DOHH2 (cell line): ENCODE measurements at regions not wholly inside any gene's neighbourhood (a gene's known extent, or its start where the extent isn't known, plus 50 kb on each side); places are given as distances from the start of the nearest gene placed in this dataset.

Experiments
- H3F3A ChIP-seq: fragments of 200-600 bp; sonication (generic), shearing (Covaris generic); 2 replicates; pipeline ENCODE4 v1.6.0; 2016; ENCODE audit warnings: antibody characterized with exemption, mild to moderate bottlenecking; ENCODE audit not compliant: control insufficient read depth, insufficient read depth
- H3K27ac ChIP-seq: fragments of 200-600 bp; sonication (generic); 2 replicates; pipeline ENCODE4 v1.5.1; 2014; ENCODE audit warnings: low read depth, mild to moderate bottlenecking, low read length, moderate library complexity
- H3K27me3 ChIP-seq: fragments of 200-600 bp; sonication (generic); 2 replicates; pipeline ENCODE4 v1.6.1; 2014; ENCODE audit warnings: mild to moderate bottlenecking, low read length, mixed read lengths; ENCODE audit not compliant: control insufficient read depth
- H3K36me3 ChIP-seq: fragments of 200-600 bp; sonication (generic); 2 replicates; pipeline ENCODE4 v1.6.1; 2014; ENCODE audit warnings: mild to moderate bottlenecking, low read length, moderate library complexity, mixed read lengths; ENCODE audit not compliant: control insufficient read depth
- H3K4me1 ChIP-seq: fragments of 200-600 bp; sonication (generic); 2 replicates; pipeline ENCODE4 v1.6.1; 2014; ENCODE audit warnings: mild to moderate bottlenecking, low read length, mixed read lengths; ENCODE audit not compliant: control insufficient read depth
- H3K4me2 ChIP-seq: fragments of 200-600 bp; sonication (generic); 2 replicates; pipeline ENCODE4 v1.6.0; 2014; ENCODE audit warnings: mild to moderate bottlenecking, low read length, moderate library complexity
- H3K4me3 ChIP-seq: fragments of 200-600 bp; sonication (generic); 2 replicates; pipeline ENCODE4 v1.5.1; 2014; ENCODE audit warnings: mild to moderate bottlenecking, low read length, mixed read lengths
- H3K79me2 ChIP-seq: fragments of 200-600 bp; sonication (generic); 2 replicates; pipeline ENCODE4 v1.6.1; 2014; ENCODE audit warnings: mild to moderate bottlenecking, low read length, mixed read lengths; ENCODE audit not compliant: control insufficient read depth
- H3K9me2 ChIP-seq: fragments of 200-600 bp; sonication (generic); replicated peaks from 2 replicates; pipeline ENCODE4 v1.6.1; 2014; ENCODE audit warnings: mild to moderate bottlenecking, low read length, mixed read lengths; ENCODE audit not compliant: control insufficient read depth
- H3K9me3 ChIP-seq: fragments of 200-600 bp; sonication (generic); 2 replicates; pipeline ENCODE4 v1.6.1; 2014; ENCODE audit warnings: antibody characterized with exemption, low read length, mixed read lengths; ENCODE audit not compliant: control insufficient read depth, insufficient read depth
- H4K20me1 ChIP-seq: fragments of 200-600 bp; sonication (generic); 2 replicates; pipeline ENCODE4 v1.6.0; 2014; ENCODE audit warnings: low read depth, mild to moderate bottlenecking, antibody characterized with exemption, low read length, moderate library complexity; ENCODE audit not compliant: control insufficient read depth, insufficient read depth
- EZH2phosphoT487 ChIP-seq: fragments of 200-600 bp; sonication (generic); IDR thresholded peaks from 2 replicates; pipeline ENCODE4 v1.6.1; 2017; ENCODE audit warnings: borderline replicate concordance, mild to moderate bottlenecking, antibody characterized with exemption, low read length, moderate library complexity, mixed read lengths
- TF ChIP-seq, protein P1 (sequence below): fragments of 200-600 bp; sonication (generic); IDR thresholded peaks from one replicate; pipeline ENCODE4 v1.5.1; 2014; ENCODE audit warnings: antibody characterized with exemption, mild to moderate bottlenecking, low read depth, low read length; ENCODE audit not compliant: poor library complexity, severe bottlenecking

DNA sequence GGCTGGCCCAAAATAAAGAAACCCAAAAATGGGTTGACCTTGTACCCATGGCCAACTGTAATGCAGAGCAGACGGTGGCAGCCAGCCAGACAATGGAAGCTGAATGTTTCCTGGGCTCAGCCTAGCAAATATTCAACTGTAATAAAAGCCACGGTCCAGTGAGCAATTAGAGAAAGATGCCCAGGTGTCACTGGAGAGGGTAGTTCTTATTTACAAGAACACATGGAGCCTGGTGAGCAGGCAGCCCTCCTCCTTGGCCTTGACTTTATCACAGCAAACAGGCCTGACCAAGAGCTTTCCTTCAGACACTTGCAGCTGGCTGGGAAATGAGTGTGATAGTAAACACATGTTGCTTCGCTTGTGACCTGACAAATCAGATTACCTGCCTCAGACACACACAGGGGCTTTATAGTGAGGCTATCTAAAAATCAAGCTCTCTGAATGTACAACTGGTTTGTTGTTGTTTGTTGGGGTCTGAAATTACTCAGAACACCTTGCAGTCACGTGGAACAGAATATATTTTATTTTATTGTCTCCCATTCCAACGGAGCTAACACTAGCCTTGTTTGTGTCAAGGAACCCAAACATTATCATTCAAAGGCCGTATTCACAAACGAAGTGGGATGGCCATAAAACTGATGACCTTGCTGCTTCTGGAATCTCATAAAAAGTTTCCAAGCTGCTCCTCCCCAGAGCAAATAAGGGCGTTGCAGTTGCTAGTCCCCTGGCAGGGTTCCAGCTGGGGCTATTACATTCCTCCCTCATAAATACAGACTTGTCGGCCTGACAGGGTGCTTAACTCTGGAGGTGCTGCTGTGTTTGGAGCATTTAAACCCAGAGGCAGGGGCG is 161.1 kb downstream of the BBOX1 start:
- H3F3A ChIP-seq: no peaks in the 10 kb centered on the region
- no peak overlapping the region for H3K27ac ChIP-seq
- TF ChIP-seq EZH2phosphoT487: no peak
- TF ChIP-seq, protein P1, sequence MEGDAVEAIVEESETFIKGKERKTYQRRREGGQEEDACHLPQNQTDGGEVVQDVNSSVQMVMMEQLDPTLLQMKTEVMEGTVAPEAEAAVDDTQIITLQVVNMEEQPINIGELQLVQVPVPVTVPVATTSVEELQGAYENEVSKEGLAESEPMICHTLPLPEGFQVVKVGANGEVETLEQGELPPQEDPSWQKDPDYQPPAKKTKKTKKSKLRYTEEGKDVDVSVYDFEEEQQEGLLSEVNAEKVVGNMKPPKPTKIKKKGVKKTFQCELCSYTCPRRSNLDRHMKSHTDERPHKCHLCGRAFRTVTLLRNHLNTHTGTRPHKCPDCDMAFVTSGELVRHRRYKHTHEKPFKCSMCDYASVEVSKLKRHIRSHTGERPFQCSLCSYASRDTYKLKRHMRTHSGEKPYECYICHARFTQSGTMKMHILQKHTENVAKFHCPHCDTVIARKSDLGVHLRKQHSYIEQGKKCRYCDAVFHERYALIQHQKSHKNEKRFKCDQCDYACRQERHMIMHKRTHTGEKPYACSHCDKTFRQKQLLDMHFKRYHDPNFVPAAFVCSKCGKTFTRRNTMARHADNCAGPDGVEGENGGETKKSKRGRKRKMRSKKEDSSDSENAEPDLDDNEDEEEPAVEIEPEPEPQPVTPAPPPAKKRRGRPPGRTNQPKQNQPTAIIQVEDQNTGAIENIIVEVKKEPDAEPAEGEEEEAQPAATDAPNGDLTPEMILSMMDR: no peak
- no peaks in the 10 kb centered on the region for H4K20me1 ChIP-seq
- H3K9me2 ChIP-seq: no peaks in the 10 kb centered on the region
- H3K27me3 ChIP-seq: no peaks in the 10 kb centered on the region
- no peak overlapping the region for H3K4me2 ChIP-seq
- H3K4me3 ChIP-seq: no peak overlapping the region
- no peaks in the 10 kb centered on the region for H3K9me3 ChIP-seq
- H3K4me1 ChIP-seq: no peaks in the 10 kb centered on the region
- no peaks in the 10 kb centered on the region for H3K36me3 ChIP-seq
- H3K79me2 ChIP-seq: no peaks in the 10 kb centered on the region

DNA sequence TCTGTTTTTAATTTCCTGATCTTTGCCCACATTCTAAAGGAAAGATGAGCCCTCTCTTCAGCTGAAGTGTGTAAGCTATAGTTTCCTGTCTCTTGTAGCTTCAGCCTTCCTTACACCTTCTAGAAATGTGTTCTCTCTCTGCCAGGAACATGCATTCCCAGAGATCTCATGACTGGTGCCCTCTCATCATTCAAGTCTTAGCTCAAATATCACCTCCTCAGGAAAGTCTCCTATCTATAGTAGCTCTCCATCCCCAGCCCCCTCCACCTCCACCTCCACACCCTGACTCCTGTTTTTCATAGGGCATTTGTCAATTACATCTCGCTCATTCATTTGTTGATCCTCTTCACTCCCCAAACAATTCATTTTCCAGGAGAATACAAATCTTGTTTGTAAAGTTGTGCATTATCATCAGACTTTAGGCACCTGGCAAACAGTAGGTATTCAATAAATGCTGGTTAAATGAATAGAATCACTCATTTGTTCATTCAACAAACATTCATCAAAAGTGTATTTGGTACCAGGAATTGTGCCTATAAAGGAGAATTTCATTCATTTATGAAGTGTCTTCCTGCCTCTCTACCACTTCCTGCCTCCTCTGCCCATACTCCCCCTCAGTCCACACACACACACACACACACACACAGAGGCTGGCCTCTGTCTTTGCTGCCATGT is 160.3 kb downstream of the BBOX1 start:
- no peaks in the 10 kb centered on the region for H3K36me3 ChIP-seq
- TF ChIP-seq, protein P1: no peak
- TF ChIP-seq EZH2phosphoT487: no peak
- no peaks in the 10 kb centered on the region for H3K4me1 ChIP-seq
- no peak overlapping the region for H3K27ac ChIP-seq
- H3F3A ChIP-seq: no peaks in the 10 kb centered on the region
- no peaks in the 10 kb centered on the region for H3K27me3 ChIP-seq
- no peaks in the 10 kb centered on the region for H3K79me2 ChIP-seq
- no peak overlapping the region for H3K4me2 ChIP-seq
- H3K4me3 ChIP-seq: no peak overlapping the region
- H3K9me2 ChIP-seq: no peaks in the 10 kb centered on the region
- H3K9me3 ChIP-seq: no peaks in the 10 kb centered on the region
- H4K20me1 ChIP-seq: no peaks in the 10 kb centered on the region

DNA sequence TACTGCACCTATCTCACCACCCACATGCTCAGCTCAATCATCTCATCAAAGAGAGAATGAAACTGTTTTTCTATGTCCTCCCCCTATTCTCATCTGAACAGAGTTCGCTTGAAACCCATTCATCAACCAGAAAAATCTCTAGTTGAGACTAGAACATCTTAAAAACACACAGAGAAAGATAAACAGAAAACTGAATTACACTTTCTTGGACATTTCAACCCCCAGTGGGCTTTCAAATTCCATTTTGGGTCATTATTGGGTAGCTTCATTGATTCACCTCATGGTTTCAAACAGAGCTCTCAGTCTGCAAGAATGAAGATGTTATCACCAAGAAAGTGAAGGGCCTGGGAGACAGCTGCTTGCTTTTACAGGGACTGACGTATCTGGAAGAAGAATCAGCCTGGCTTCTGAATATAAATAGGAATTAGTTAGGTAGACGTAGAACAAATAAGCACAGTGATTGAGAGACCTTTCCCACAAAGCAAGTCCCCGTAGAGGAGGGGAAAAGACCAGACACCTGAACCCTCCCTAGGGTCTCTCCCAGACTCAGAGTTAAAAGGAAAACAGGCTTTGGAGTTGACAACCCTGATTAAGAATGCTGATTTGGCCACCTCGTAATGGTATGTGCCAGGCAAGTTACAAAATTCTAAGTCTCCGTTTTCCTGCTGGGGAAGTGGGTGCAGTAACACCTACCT is 155.7 kb downstream of the BBOX1 start:
- no peaks in the 10 kb centered on the region for H3K79me2 ChIP-seq
- no peaks in the 10 kb centered on the region for H3K9me3 ChIP-seq
- no peak overlapping the region for H3K4me3 ChIP-seq
- H3K36me3 ChIP-seq: no peaks in the 10 kb centered on the region
- no peaks in the 10 kb centered on the region for H3F3A ChIP-seq
- H4K20me1 ChIP-seq: no peaks in the 10 kb centered on the region
- TF ChIP-seq EZH2phosphoT487: no peak
- TF ChIP-seq, protein P1: no peak
- H3K4me2 ChIP-seq: no peak overlapping the region
- no peaks in the 10 kb centered on the region for H3K4me1 ChIP-seq
- no peaks in the 10 kb centered on the region for H3K9me2 ChIP-seq
- H3K27me3 ChIP-seq: no peaks in the 10 kb centered on the region
- H3K27ac ChIP-seq: no peak overlapping the region
